GM23338 (cell line): ENCODE measurements at regions not wholly inside any gene's neighbourhood (a gene's known extent, or its start where the extent isn't known, plus 50 kb on each side); places are given as distances from the start of the nearest gene placed in this dataset.

Source experiments
- ATAC-seq: fragments of 200-7000 bp; cut with Tn5 transposase; 3 replicates; pipeline ENCODE4 v1.9.1; 2020
- DNase-seq: peaks from one replicate; pipeline ENCODE4 v3.0.0-alpha.2; 2015; ENCODE audit warnings: low spot score
- H2AFZ ChIP-seq: fragments of 200-600 bp; sonication (generic); 2 replicates; pipeline ENCODE4 v1.8.0; 2016; ENCODE audit warnings: antibody characterized with exemption, mild to moderate bottlenecking, moderate library complexity
- H3F3A ChIP-seq: fragments of 200-600 bp; sonication (generic); replicated peaks from 2 replicates; pipeline ENCODE4 v1.8.0; 2017; ENCODE audit warnings: antibody characterized with exemption, mixed run types, low read depth
- H3K27ac ChIP-seq: fragments of 200-600 bp; sonication (generic); 2 replicates; pipeline ENCODE4 v1.6.1; 2016; ENCODE audit warnings: low read depth
- H3K27me3 ChIP-seq: fragments of 200-600 bp; sonication (generic); 2 replicates; pipeline ENCODE4 v1.8.0; 2016; ENCODE audit warnings: mild to moderate bottlenecking, mixed run types, moderate library complexity; ENCODE audit not compliant: insufficient read depth
- H3K36me3 ChIP-seq: fragments of 200-600 bp; sonication (generic); 2 replicates; pipeline ENCODE4 v1.8.0; 2016; ENCODE audit warnings: mild to moderate bottlenecking; ENCODE audit not compliant: insufficient read depth
- H3K4me1 ChIP-seq: fragments of 200-600 bp; sonication (generic); 2 replicates; pipeline ENCODE4 v1.8.0; 2016; ENCODE audit warnings: mild to moderate bottlenecking, moderate library complexity; ENCODE audit not compliant: insufficient read depth
- H3K4me2 ChIP-seq: fragments of 200-600 bp; sonication (generic); 2 replicates; pipeline ENCODE4 v1.7.1; 2017; ENCODE audit warnings: mixed run types
- H3K4me3 ChIP-seq: fragments of 200-600 bp; sonication (generic); 2 replicates; pipeline ENCODE4 v1.6.1; 2016; ENCODE audit warnings: mixed run types
- H3K79me2 ChIP-seq: fragments of 200-600 bp; sonication (generic); replicated peaks from 2 replicates; pipeline ENCODE4 v1.8.0; 2017; ENCODE audit warnings: mild to moderate bottlenecking; ENCODE audit not compliant: insufficient read depth
- H3K9me2 ChIP-seq: fragments of 200-600 bp; sonication (generic); 2 replicates; pipeline ENCODE4 v1.8.0; 2017; ENCODE audit not compliant: insufficient read depth
- H4K20me1 ChIP-seq: fragments of 200-600 bp; sonication (generic); replicated peaks from 2 replicates; pipeline ENCODE4 v1.8.0; 2017; ENCODE audit warnings: mild to moderate bottlenecking; ENCODE audit not compliant: insufficient read depth
- H3K27ac Mint-ChIP-seq: 2 replicates; pipeline ENCODE4 v1.8.0; 2020; ENCODE audit warnings: inconsistent platforms, mild to moderate bottlenecking, moderate library complexity, mixed read lengths
- H3K27me3 Mint-ChIP-seq: 3 replicates; pipeline ENCODE4 v1.8.0; 2022; ENCODE audit warnings: low read depth, mild to moderate bottlenecking, moderate library complexity, mixed read lengths, inconsistent platforms; ENCODE audit not compliant: insufficient read depth, poor library complexity
- H3K36me3 Mint-ChIP-seq: 3 replicates; pipeline ENCODE4 v1.8.0; 2021; ENCODE audit warnings: low read depth, mild to moderate bottlenecking, inconsistent platforms, moderate library complexity, mixed read lengths
- H3K4me1 Mint-ChIP-seq: 3 replicates; pipeline ENCODE4 v1.8.0; 2020; ENCODE audit warnings: mild to moderate bottlenecking, inconsistent platforms, mixed read lengths
- H3K4me3 Mint-ChIP-seq: 3 replicates; pipeline ENCODE4 v1.8.0; 2021; ENCODE audit warnings: moderate library complexity, mild to moderate bottlenecking, inconsistent platforms, mixed read lengths
- H3K9me3 Mint-ChIP-seq: 3 replicates; pipeline ENCODE4 v1.8.0; 2020; ENCODE audit warnings: moderate library complexity, mild to moderate bottlenecking, inconsistent platforms, mixed read lengths
- CREB1 ChIP-seq: fragments of 250-450 bp; sonication (Bioruptor Pico); IDR thresholded peaks from 2 replicates; pipeline ENCODE4 v1.5.0; 2020; ENCODE audit warnings: low read depth, mild to moderate bottlenecking, moderate library complexity
- EZH2 ChIP-seq: fragments of 200-600 bp; sonication (generic); IDR thresholded peaks from one replicate; pipeline ENCODE4 v1.8.0; 2017; ENCODE audit warnings: antibody characterized with exemption, mild to moderate bottlenecking, low read depth; ENCODE audit not compliant: unreplicated experiment
- EZH2phosphoT487 ChIP-seq: fragments of 200-600 bp; sonication (generic); IDR thresholded peaks from one replicate; pipeline ENCODE4 v1.8.1; 2018; ENCODE audit warnings: antibody characterized with exemption; ENCODE audit not compliant: unreplicated experiment
- JUNB ChIP-seq: IDR thresholded peaks from one replicate; pipeline ENCODE4 v1.6.1; 2016; ENCODE audit warnings: antibody characterized with exemption; ENCODE audit not compliant: unreplicated experiment
- NANOG ChIP-seq: IDR thresholded peaks from 2 replicates; pipeline ENCODE4 v1.6.1; 2016; ENCODE audit warnings: antibody characterized with exemption, borderline replicate concordance
- STAT1 ChIP-seq: IDR thresholded peaks from one replicate; pipeline ENCODE4 v1.6.1; 2016; ENCODE audit warnings: antibody characterized with exemption; ENCODE audit not compliant: unreplicated experiment
- ZNF114 ChIP-seq: fragments of 250-450 bp; sonication (Bioruptor Pico); IDR thresholded peaks from 2 replicates; pipeline ENCODE4 v1.5.0; 2020; ENCODE audit warnings: mild to moderate bottlenecking, moderate library complexity
- ZNF331 ChIP-seq: fragments of 250-450 bp; sonication (Bioruptor Pico); IDR thresholded peaks from 2 replicates; pipeline ENCODE4 v1.5.0; 2020; ENCODE audit warnings: low read depth, mild to moderate bottlenecking, moderate library complexity
- TF ChIP-seq, protein P1 (sequence below): IDR thresholded peaks from 2 replicates; pipeline ENCODE4 v1.6.1; 2016; ENCODE audit warnings: antibody characterized with exemption
- TF ChIP-seq, protein P2 (sequence below): IDR thresholded peaks from one replicate; pipeline ENCODE4 v1.6.1; 2018; ENCODE audit warnings: antibody characterized with exemption; ENCODE audit not compliant: unreplicated experiment
- TF ChIP-seq, protein P3 (sequence below), 2 experiments: fragments of 200-600 bp in 1 of 2; sonication (generic) in 1 of 2; conservative IDR thresholded peaks; 2 replicates each; pipeline versions ENCODE4 v1.5.1 to v1.6.1; 2016 to 2017; ENCODE audit warnings: antibody characterized with exemption in 2 of 2, low read depth in 2 of 2, mild to moderate bottlenecking in 2 of 2, moderate library complexity in 1 of 2

DNA sequence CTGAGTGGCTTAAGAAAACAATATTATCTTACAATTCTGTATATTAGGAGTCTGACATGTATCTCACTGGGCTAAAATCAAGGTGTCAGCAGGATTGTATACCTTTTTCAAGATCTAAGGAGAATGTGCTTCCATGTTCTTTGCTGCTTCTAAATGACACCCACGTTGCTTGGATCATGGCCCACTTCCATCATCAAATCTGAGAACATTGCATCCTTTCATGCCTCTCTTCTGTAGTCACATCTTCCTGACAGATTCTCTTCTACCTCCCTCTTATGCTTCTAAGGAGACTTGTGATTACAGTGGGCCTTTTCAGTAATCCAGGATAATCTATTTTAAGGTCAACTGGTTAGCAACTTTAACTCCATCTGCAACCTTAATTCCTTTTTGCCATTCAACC, 499.4 kb downstream of the FAM181B start (continued):
- TF ChIP-seq, protein P1, sequence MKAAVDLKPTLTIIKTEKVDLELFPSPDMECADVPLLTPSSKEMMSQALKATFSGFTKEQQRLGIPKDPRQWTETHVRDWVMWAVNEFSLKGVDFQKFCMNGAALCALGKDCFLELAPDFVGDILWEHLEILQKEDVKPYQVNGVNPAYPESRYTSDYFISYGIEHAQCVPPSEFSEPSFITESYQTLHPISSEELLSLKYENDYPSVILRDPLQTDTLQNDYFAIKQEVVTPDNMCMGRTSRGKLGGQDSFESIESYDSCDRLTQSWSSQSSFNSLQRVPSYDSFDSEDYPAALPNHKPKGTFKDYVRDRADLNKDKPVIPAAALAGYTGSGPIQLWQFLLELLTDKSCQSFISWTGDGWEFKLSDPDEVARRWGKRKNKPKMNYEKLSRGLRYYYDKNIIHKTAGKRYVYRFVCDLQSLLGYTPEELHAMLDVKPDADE = no peak

DNA sequence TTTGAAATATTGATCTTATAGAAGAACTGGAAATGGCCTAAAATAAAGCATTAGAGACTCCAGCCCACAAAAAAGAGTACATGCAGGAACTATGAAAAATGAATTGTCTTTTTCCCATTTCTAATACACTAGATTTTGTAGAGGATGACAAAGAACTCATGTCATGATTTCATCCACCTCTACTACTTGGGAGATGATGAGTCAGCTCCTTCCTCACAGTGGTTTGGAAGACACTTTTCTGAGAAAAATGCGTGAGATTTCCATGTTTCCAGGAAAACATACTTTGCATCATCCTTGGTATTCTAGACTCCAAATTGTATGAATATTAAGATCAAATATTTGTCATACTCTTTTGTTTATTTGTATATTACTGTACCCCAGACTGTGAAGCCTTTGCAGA, 500.5 kb downstream of the FAM181B start:
- Histone ChIP-seq H3K79me2 (no peaks in the 10 kb centered on the region), H3K4me2 (no peak overlapping the region), H3K27me3 (no peaks in the 10 kb centered on the region), H2AFZ (no peak overlapping the region), H3K9me2 (no peaks in the 10 kb centered on the region), H3K4me3 (no peak overlapping the region), H3K4me1 (no peaks in the 10 kb centered on the region), H3K27ac (no peak overlapping the region), H4K20me1 (no peaks in the 10 kb centered on the region), H3F3A (no peaks in the 10 kb centered on the region), H3K36me3 (no peaks in the 10 kb centered on the region)
- no peak for ATAC-seq
- no peaks in the 10 kb centered on the region for H3K4me1 Mint-ChIP-seq
- no peak for TF ChIP-seq ZNF331 (CRISPR knock-in tag)
- TF ChIP-seq, protein P1 = no peak
- TF ChIP-seq NANOG = no peak
- TF ChIP-seq ZNF114 (CRISPR knock-in tag) = no peak
- no peak for TF ChIP-seq EZH2
- TF ChIP-seq, protein P2, sequence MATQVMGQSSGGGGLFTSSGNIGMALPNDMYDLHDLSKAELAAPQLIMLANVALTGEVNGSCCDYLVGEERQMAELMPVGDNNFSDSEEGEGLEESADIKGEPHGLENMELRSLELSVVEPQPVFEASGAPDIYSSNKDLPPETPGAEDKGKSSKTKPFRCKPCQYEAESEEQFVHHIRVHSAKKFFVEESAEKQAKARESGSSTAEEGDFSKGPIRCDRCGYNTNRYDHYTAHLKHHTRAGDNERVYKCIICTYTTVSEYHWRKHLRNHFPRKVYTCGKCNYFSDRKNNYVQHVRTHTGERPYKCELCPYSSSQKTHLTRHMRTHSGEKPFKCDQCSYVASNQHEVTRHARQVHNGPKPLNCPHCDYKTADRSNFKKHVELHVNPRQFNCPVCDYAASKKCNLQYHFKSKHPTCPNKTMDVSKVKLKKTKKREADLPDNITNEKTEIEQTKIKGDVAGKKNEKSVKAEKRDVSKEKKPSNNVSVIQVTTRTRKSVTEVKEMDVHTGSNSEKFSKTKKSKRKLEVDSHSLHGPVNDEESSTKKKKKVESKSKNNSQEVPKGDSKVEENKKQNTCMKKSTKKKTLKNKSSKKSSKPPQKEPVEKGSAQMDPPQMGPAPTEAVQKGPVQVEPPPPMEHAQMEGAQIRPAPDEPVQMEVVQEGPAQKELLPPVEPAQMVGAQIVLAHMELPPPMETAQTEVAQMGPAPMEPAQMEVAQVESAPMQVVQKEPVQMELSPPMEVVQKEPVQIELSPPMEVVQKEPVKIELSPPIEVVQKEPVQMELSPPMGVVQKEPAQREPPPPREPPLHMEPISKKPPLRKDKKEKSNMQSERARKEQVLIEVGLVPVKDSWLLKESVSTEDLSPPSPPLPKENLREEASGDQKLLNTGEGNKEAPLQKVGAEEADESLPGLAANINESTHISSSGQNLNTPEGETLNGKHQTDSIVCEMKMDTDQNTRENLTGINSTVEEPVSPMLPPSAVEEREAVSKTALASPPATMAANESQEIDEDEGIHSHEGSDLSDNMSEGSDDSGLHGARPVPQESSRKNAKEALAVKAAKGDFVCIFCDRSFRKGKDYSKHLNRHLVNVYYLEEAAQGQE = no peak
- no peak for TF ChIP-seq JUNB
- TF ChIP-seq STAT1 = no peak
- no peak for TF ChIP-seq CREB1
- TF ChIP-seq, protein P3, sequence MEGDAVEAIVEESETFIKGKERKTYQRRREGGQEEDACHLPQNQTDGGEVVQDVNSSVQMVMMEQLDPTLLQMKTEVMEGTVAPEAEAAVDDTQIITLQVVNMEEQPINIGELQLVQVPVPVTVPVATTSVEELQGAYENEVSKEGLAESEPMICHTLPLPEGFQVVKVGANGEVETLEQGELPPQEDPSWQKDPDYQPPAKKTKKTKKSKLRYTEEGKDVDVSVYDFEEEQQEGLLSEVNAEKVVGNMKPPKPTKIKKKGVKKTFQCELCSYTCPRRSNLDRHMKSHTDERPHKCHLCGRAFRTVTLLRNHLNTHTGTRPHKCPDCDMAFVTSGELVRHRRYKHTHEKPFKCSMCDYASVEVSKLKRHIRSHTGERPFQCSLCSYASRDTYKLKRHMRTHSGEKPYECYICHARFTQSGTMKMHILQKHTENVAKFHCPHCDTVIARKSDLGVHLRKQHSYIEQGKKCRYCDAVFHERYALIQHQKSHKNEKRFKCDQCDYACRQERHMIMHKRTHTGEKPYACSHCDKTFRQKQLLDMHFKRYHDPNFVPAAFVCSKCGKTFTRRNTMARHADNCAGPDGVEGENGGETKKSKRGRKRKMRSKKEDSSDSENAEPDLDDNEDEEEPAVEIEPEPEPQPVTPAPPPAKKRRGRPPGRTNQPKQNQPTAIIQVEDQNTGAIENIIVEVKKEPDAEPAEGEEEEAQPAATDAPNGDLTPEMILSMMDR (conservative IDR thresholded peaks at IDR 0.05; ENCODE audit: low read depth in 2 of 2) = no peak
- no peak for TF ChIP-seq EZH2phosphoT487
- 0 out of 3 replicates have a peak, but pooled peaks cover 2% of the 10 kb centered on the region for H3K9me3 Mint-ChIP-seq
- no peak overlapping the region for H3K27ac Mint-ChIP-seq
- no peaks in the 10 kb centered on the region for H3K27me3 Mint-ChIP-seq
- no peak for DNase-seq
- no peak overlapping the region for H3K4me3 Mint-ChIP-seq
- H3K36me3 Mint-ChIP-seq = no peaks in the 10 kb centered on the region
